ENCODE measurements at regions not wholly inside any gene's neighbourhood (a gene's known extent, or its start where the extent isn't known, plus 50 kb on each side); places are given as distances from the start of the nearest gene placed in this dataset.

GRCh38 chr21:27380303-27380702 lies 413.4 kb upstream of the ADAMTS5 start:
- H3K4me1 ChIP-seq (ENCODE audit: insufficient read depth, low read length) = no peaks in the 10 kb centered on the region
- no peak for TF ChIP-seq EZH2 (IDR thresholded peaks at IDR 0.05; ENCODE audit: borderline replicate concordance, low read depth, low read length, severe bottlenecking)
- H3K9ac ChIP-seq (ENCODE audit: low read depth, low read length) = no peak overlapping the region
- H3K4me2 ChIP-seq (ENCODE audit: insufficient read depth, low read length) = no peak overlapping the region
- no peaks in the 10 kb centered on the region for H3K79me2 ChIP-seq (ENCODE audit: insufficient read depth, low read length)
- no peak overlapping the region for H2AFZ ChIP-seq (ENCODE audit: low read depth, low read length)
- ATAC-seq (ENCODE audit: insufficient read depth, low read depth) (no peak), DNase-seq (no peak)
- no peaks in the 10 kb centered on the region for H3K9me3 ChIP-seq (ENCODE audit: insufficient read depth, low read length, severe bottlenecking)
- H3K36me3 ChIP-seq (ENCODE audit: insufficient read depth, low read length) = no peaks in the 10 kb centered on the region
- no peaks in the 10 kb centered on the region for H4K20me1 ChIP-seq (ENCODE audit: insufficient read depth, low read length)
- H3K27ac ChIP-seq (ENCODE audit: low read length) = no peak overlapping the region
- H3K4me3 ChIP-seq (ENCODE audit: low read depth in 1 of 2, low read length in 2 of 2) = no peak overlapping the region
- no peaks in the 10 kb centered on the region for H3K27me3 ChIP-seq (ENCODE audit: insufficient read depth, low read length, poor library complexity)

GRCh38 chr21:27379354-27379753 lies 412.5 kb upstream of the ADAMTS5 start:
- Histone ChIP-seq H3K4me3 (ENCODE audit: low read depth in 1 of 2, low read length in 2 of 2) (no peak overlapping the region), H3K4me2 (ENCODE audit: insufficient read depth, low read length) (no peak overlapping the region), H3K36me3 (ENCODE audit: insufficient read depth, low read length) (no peaks in the 10 kb centered on the region), H3K9me3 (ENCODE audit: insufficient read depth, low read length, severe bottlenecking) (no peaks in the 10 kb centered on the region), H3K27me3 (ENCODE audit: insufficient read depth, low read length, poor library complexity) (no peaks in the 10 kb centered on the region), H3K9ac (ENCODE audit: low read depth, low read length) (no peak overlapping the region), H3K4me1 (ENCODE audit: insufficient read depth, low read length) (no peaks in the 10 kb centered on the region), H3K27ac (ENCODE audit: low read length) (no peak overlapping the region), H4K20me1 (ENCODE audit: insufficient read depth, low read length) (no peaks in the 10 kb centered on the region), H3K79me2 (ENCODE audit: insufficient read depth, low read length) (no peaks in the 10 kb centered on the region), H2AFZ (ENCODE audit: low read depth, low read length) (no peak overlapping the region)
- DNase-seq (no peak), ATAC-seq (ENCODE audit: insufficient read depth, low read depth) (no peak)
- TF ChIP-seq EZH2 (IDR thresholded peaks at IDR 0.05; ENCODE audit: borderline replicate concordance, low read depth, low read length, severe bottlenecking) = no peak
- no peak for TF ChIP-seq CTCF (IDR thresholded peaks at IDR 0.05; ENCODE audit: borderline replicate concordance, extremely low read depth, low read length, poor library complexity, severe bottlenecking)

DNA sequence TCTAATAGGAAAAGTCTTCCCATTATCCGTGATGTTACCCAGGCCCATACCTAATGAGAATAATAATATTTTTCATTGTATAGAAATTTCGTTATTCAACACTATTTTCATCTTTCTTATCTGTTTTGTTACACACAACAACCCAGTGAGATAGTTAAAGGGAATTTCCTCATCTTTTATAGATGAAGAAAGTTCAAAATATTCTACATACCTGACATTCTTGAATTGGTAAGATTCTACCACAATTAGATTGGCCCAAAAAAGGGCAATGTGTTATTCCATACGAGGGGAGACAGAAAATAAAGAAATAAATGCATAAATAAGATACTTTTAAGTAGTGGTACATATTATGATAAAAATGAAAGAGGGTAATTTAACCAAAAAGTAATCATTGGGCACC lies 405.5 kb upstream of the ADAMTS5 start:
- H3K4me2 ChIP-seq (ENCODE audit: insufficient read depth, low read length) = no peak overlapping the region
- peaks cover 34% of the 10 kb centered on the region for H3K4me1 ChIP-seq (ENCODE audit: insufficient read depth, low read length)
- H2AFZ ChIP-seq (ENCODE audit: low read depth, low read length) = no peak overlapping the region
- no peaks in the 10 kb centered on the region for H3K79me2 ChIP-seq (ENCODE audit: insufficient read depth, low read length)
- no peaks in the 10 kb centered on the region for H3K27me3 ChIP-seq (ENCODE audit: insufficient read depth, low read length, poor library complexity)
- no peak overlapping the region for H3K9ac ChIP-seq (ENCODE audit: low read depth, low read length)
- TF ChIP-seq CTCF (IDR thresholded peaks at IDR 0.05; ENCODE audit: borderline replicate concordance, extremely low read depth, low read length, poor library complexity, severe bottlenecking) (no peak), EZH2 (IDR thresholded peaks at IDR 0.05; ENCODE audit: borderline replicate concordance, low read depth, low read length, severe bottlenecking) (no peak)
- no peak overlapping the region for H3K4me3 ChIP-seq (ENCODE audit: low read depth in 1 of 2, low read length in 2 of 2)
- DNase-seq (no peak), ATAC-seq (ENCODE audit: insufficient read depth, low read depth) (no peak)
- no peaks in the 10 kb centered on the region for H4K20me1 ChIP-seq (ENCODE audit: insufficient read depth, low read length)
- no peaks in the 10 kb centered on the region for H3K36me3 ChIP-seq (ENCODE audit: insufficient read depth, low read length)
- H3K27ac ChIP-seq (ENCODE audit: low read length) = no peak overlapping the region
- H3K9me3 ChIP-seq (ENCODE audit: insufficient read depth, low read length, severe bottlenecking) = no peaks in the 10 kb centered on the region

- ATAC-seq (ENCODE audit: insufficient read depth, low read depth) = no peak
- Histone ChIP-seq H3K27ac (ENCODE audit: low read length) (no peak overlapping the region), H3K36me3 (ENCODE audit: insufficient read depth, low read length) (no peaks in the 10 kb centered on the region), H3K4me1 (ENCODE audit: insufficient read depth, low read length) (peaks cover 34% of the 10 kb centered on the region), H2AFZ (ENCODE audit: low read depth, low read length) (no peak overlapping the region), H3K4me2 (ENCODE audit: insufficient read depth, low read length) (no peak overlapping the region), H3K4me3 (ENCODE audit: low read depth in 1 of 2, low read length in 2 of 2) (no peak overlapping the region), H3K79me2 (ENCODE audit: insufficient read depth, low read length) (no peaks in the 10 kb centered on the region), H3K27me3 (ENCODE audit: insufficient read depth, low read length, poor library complexity) (no peaks in the 10 kb centered on the region), H3K9me3 (ENCODE audit: insufficient read depth, low read length, severe bottlenecking) (no peaks in the 10 kb centered on the region), H3K9ac (ENCODE audit: low read depth, low read length) (no peak overlapping the region), H4K20me1 (ENCODE audit: insufficient read depth, low read length) (no peaks in the 10 kb centered on the region)
- DNase-seq = no peak
- TF ChIP-seq EZH2 (IDR thresholded peaks at IDR 0.05; ENCODE audit: borderline replicate concordance, low read depth, low read length, severe bottlenecking) (no peak), CTCF (IDR thresholded peaks at IDR 0.05; ENCODE audit: borderline replicate concordance, extremely low read depth, low read length, poor library complexity, severe bottlenecking) (no peak)
Measured at GRCh38 chr21:27371975-27372331, 405.1 kb upstream of the ADAMTS5 start.
